H1 (cell line): ENCODE measurements at regions not wholly inside any gene's neighbourhood (a gene's known extent, or its start where the extent isn't known, plus 50 kb on each side); places are given as distances from the start of the nearest gene placed in this dataset.
A peak's percentile ranks its signal among the peaks of the same experiment; 100 is the strongest.

Experiments
- CTCF ChIA-PET: fragments of 300-600 bp; sonication (Branson Sonifier 250); formaldehyde crosslinking; loops from one replicate; lab custom pipeline; 2021; ENCODE audit not compliant: partially characterized antibody; lab: Charles Lee
- POLR2A ChIA-PET: fragments of 300-600 bp; sonication (Branson Sonifier 250); formaldehyde crosslinking; loops from one replicate; lab custom pipeline; 2021; ENCODE audit warnings: inconsistent platforms; ENCODE audit not compliant: partially characterized antibody; lab: Charles Lee
- DNase-seq, 2 experiments: peaks; one replicate each; pipeline versions ENCODE4 v3.0.0 to v3.0.0-alpha.2; 2010 to 2022; ENCODE audit warnings: low spot score in 2 of 2, low read depth in 1 of 2, mixed read lengths in 1 of 2
- FAIRE-seq: peaks from 2 replicates; lab custom pipeline; 2011; peaks lifted over from hg19 to GRCh38; lab: Jason Lieb, UNC
- H2AFZ ChIP-seq: 2 replicates; pipeline ENCODE4 v1.8.1; 2012; ENCODE audit warnings: low read length, inconsistent platforms
- H2AK5ac ChIP-seq: 2 replicates; pipeline ENCODE4 v1.6.1; 2013; ENCODE audit warnings: low read depth, low read length
- H2BK120ac ChIP-seq: replicated peaks from 2 replicates; pipeline ENCODE3; 2013; ENCODE audit warnings: low read depth, low read length, inconsistent platforms
- H2BK12ac ChIP-seq: 2 replicates; pipeline ENCODE4 v1.6.1; 2013; ENCODE audit warnings: low read depth, low read length
- H2BK15ac ChIP-seq: 2 replicates; pipeline ENCODE4 v1.6.1; 2013; ENCODE audit warnings: low read length
- H2BK20ac ChIP-seq: 2 replicates; pipeline ENCODE4 v1.6.1; 2013; ENCODE audit warnings: low read length
- H2BK5ac ChIP-seq: 2 replicates; pipeline ENCODE4 v1.6.1; 2013; ENCODE audit warnings: low read depth, low read length
- H3K14ac ChIP-seq: 2 replicates; pipeline ENCODE4 v1.6.1; 2013; ENCODE audit warnings: inconsistent platforms; ENCODE audit not compliant: insufficient read length
- H3K18ac ChIP-seq: 2 replicates; pipeline ENCODE4 v1.6.1; 2013; ENCODE audit warnings: low read length; ENCODE audit errors: extremely low read depth
- H3K23ac ChIP-seq: 2 replicates; pipeline ENCODE4 v1.6.1; 2013; ENCODE audit warnings: inconsistent platforms; ENCODE audit not compliant: insufficient read length
- H3K23me2 ChIP-seq: 2 replicates; pipeline ENCODE4 v1.6.1; 2013; ENCODE audit warnings: low read depth, low read length
- H3K27ac ChIP-seq: 2 replicates; pipeline ENCODE4 v1.6.1; 2011; ENCODE audit warnings: low read depth, low read length, inconsistent platforms
- H3K27me3 ChIP-seq, 4 experiments: replicated peaks in 1 of 4; 1 replicate in 1 of 4; 2 replicates in 3 of 4; pipeline versions ENCODE4 v1.6.1 to v1.8.1; 2011 to 2013; ENCODE audit warnings: low read length in 3 of 4, mild to moderate bottlenecking in 3 of 4, inconsistent platforms in 2 of 4, mixed read lengths in 2 of 4, moderate library complexity in 1 of 4; ENCODE audit not compliant: control insufficient read depth in 3 of 4, insufficient read depth in 3 of 4; ENCODE audit errors: extremely low read depth in 1 of 4
- H3K36me3 ChIP-seq, 4 experiments: 2 replicates each; pipeline versions ENCODE4 v1.6.1 to v1.8.1; 2011 to 2013; ENCODE audit warnings: mild to moderate bottlenecking in 4 of 4, low read length in 3 of 4, moderate library complexity in 2 of 4, control low read depth in 1 of 4, inconsistent platforms in 1 of 4; ENCODE audit not compliant: insufficient read depth in 4 of 4, control insufficient read depth in 2 of 4
- H3K4ac ChIP-seq: replicated peaks from 2 replicates; pipeline ENCODE3; 2013; ENCODE audit warnings: low read length, low read depth, mixed read lengths, inconsistent platforms; ENCODE audit not compliant: insufficient read length
- H3K4me1 ChIP-seq, 4 experiments: replicated peaks in 1 of 4; 1 replicate in 1 of 4; 2 replicates in 3 of 4; pipeline versions ENCODE4 v1.6.1 to v1.8.1; 2011 to 2013; ENCODE audit warnings: low read length in 3 of 4, inconsistent platforms in 2 of 4, mixed read lengths in 1 of 4; ENCODE audit not compliant: insufficient read depth in 4 of 4, control insufficient read depth in 3 of 4
- H3K4me2 ChIP-seq, 2 experiments: 2 replicates each; pipeline versions ENCODE4 v1.6.1 to v1.8.1; 2011 to 2013; ENCODE audit warnings: low read depth in 2 of 2, low read length in 2 of 2, control low read depth in 1 of 2, inconsistent platforms in 1 of 2, mild to moderate bottlenecking in 1 of 2; ENCODE audit not compliant: insufficient read depth in 1 of 2
- H3K4me3 ChIP-seq, 4 experiments: fragments of 200-600, 300-600 bp in 1 of 4; sonication (generic), shearing (Covaris generic), sonication (Bioruptor Twin) in 1 of 4; 2 replicates each; pipeline versions ENCODE4 v1.5.1 to v1.8.1; 2011 to 2016; ENCODE audit warnings: low read length in 4 of 4, low read depth in 3 of 4, control low read depth in 2 of 4, inconsistent platforms in 2 of 4, mild to moderate bottlenecking in 2 of 4, mixed read lengths in 1 of 4, moderate library complexity in 1 of 4; ENCODE audit not compliant: insufficient read depth in 2 of 4; ENCODE audit errors: extremely low read depth in 1 of 4
- H3K56ac ChIP-seq: replicated peaks from 2 replicates; pipeline ENCODE3; 2013; ENCODE audit warnings: low read depth, mild to moderate bottlenecking, mixed read lengths, low read length, inconsistent platforms; ENCODE audit not compliant: insufficient read length
- H3K79me1 ChIP-seq: 2 replicates; pipeline ENCODE4 v1.6.1; 2013; ENCODE audit warnings: low read depth, low read length, control low read depth
- H3K79me2 ChIP-seq, 2 experiments: 2 replicates each; pipeline versions ENCODE4 v1.6.1 to v1.8.1; 2012 to 2013; ENCODE audit warnings: low read length in 2 of 2, mild to moderate bottlenecking in 2 of 2, inconsistent platforms in 1 of 2; ENCODE audit not compliant: insufficient read depth in 2 of 2, control insufficient read depth in 1 of 2
- H3K9ac ChIP-seq, 4 experiments: replicated peaks in 1 of 4; 1 replicate in 1 of 4; 2 replicates in 3 of 4; pipeline versions ENCODE4 v1.6.1 to v1.8.1; 2011 to 2013; ENCODE audit warnings: low read depth in 3 of 4, low read length in 3 of 4, control low read depth in 2 of 4, mild to moderate bottlenecking in 2 of 4, moderate library complexity in 2 of 4, inconsistent platforms in 1 of 4; ENCODE audit errors: extremely low read depth in 1 of 4
- H3K9me3 ChIP-seq, 2 experiments: 2 replicates each; pipeline versions ENCODE4 v1.6.1 to v1.8.1; 2012 to 2013; ENCODE audit warnings: mild to moderate bottlenecking in 2 of 2, moderate library complexity in 2 of 2, control low read depth in 1 of 2, inconsistent platforms in 1 of 2, low read depth in 1 of 2, low read length in 1 of 2, mixed read lengths in 1 of 2; ENCODE audit not compliant: insufficient read depth in 2 of 2
- H4K20me1 ChIP-seq, 2 experiments: replicated peaks in 1 of 2; 2 replicates each; pipeline versions ENCODE3 to v1.8.1; 2011 to 2013; ENCODE audit warnings: inconsistent platforms in 2 of 2, low read length in 2 of 2, mild to moderate bottlenecking in 1 of 2; ENCODE audit not compliant: insufficient read depth in 2 of 2, control insufficient read depth in 1 of 2
- H4K5ac ChIP-seq: 2 replicates; pipeline ENCODE4 v1.6.1; 2013; ENCODE audit warnings: low read length, low read depth, mixed read lengths, inconsistent platforms; ENCODE audit not compliant: insufficient read length
- H4K8ac ChIP-seq: 2 replicates; pipeline ENCODE4 v1.8.0; 2013; ENCODE audit warnings: mild to moderate bottlenecking, moderate library complexity, low read length, inconsistent platforms; ENCODE audit not compliant: insufficient read depth; ENCODE audit errors: extremely low read depth
- H4K91ac ChIP-seq: replicated peaks from 2 replicates; pipeline ENCODE3; 2013; ENCODE audit warnings: low read length, mixed read lengths, inconsistent platforms; ENCODE audit not compliant: insufficient read length
- ATF2 ChIP-seq: IDR thresholded peaks from 2 replicates; pipeline ENCODE4 v1.6.1; 2012; ENCODE audit warnings: low read length, inconsistent platforms
- BCL11A ChIP-seq, 2 experiments: IDR thresholded peaks; one replicate each; pipeline ENCODE4 v1.6.1; 2011; ENCODE audit warnings: low read depth in 2 of 2, low read length in 2 of 2, mild to moderate bottlenecking in 2 of 2
- CEBPB ChIP-seq: IDR thresholded peaks from 2 replicates; pipeline ENCODE4 v1.6.1; 2012; ENCODE audit warnings: low read depth, low read length
- CHD1 ChIP-seq: IDR thresholded peaks from 2 replicates; pipeline ENCODE4 v1.6.1; 2012; ENCODE audit warnings: low read depth, low read length, improper control_type of control experiment
- FOSL1 ChIP-seq: IDR thresholded peaks from 2 replicates; pipeline ENCODE4 v1.6.1; 2011; ENCODE audit warnings: mild to moderate bottlenecking, low read depth, low read length, moderate library complexity; ENCODE audit not compliant: insufficient read depth
- GTF2F1 ChIP-seq: IDR thresholded peaks from 2 replicates; pipeline ENCODE4 v1.6.1; 2012; ENCODE audit warnings: low read depth, low read length, improper control_type of control experiment, borderline replicate concordance
- HDAC6 ChIP-seq: IDR thresholded peaks from one replicate; pipeline ENCODE4 v1.7.1; 2012; ENCODE audit warnings: low read depth, mild to moderate bottlenecking, inconsistent platforms, low read length, moderate library complexity
- JUN ChIP-seq: IDR thresholded peaks from 2 replicates; pipeline ENCODE4 v1.6.1; 2011; ENCODE audit warnings: low read depth, mild to moderate bottlenecking, improper control_type of control experiment, low read length
- JUND ChIP-seq: IDR thresholded peaks from 2 replicates; pipeline ENCODE4 v1.6.1; 2011; ENCODE audit warnings: mild to moderate bottlenecking, improper control_type of control experiment, low read length
- KDM4A ChIP-seq: IDR thresholded peaks from one replicate; pipeline ENCODE4 v1.7.1; 2012; ENCODE audit warnings: low read depth, mild to moderate bottlenecking, moderate library complexity, low read length, inconsistent platforms; ENCODE audit not compliant: severe bottlenecking
- NRF1 ChIP-seq: IDR thresholded peaks from 2 replicates; pipeline ENCODE4 v1.6.1; 2011; ENCODE audit warnings: mild to moderate bottlenecking, low read depth, low read length, improper control_type of control experiment
- POLR2A ChIP-seq, 2 experiments: IDR thresholded peaks; 1 replicate in 1 of 2; 2 replicates in 1 of 2; pipeline ENCODE4 v1.6.1; 2011; ENCODE audit warnings: low read depth in 2 of 2, low read length in 2 of 2, mild to moderate bottlenecking in 2 of 2; ENCODE audit errors: control extremely low read depth in 1 of 2
- SIRT6 ChIP-seq: IDR thresholded peaks from one replicate; pipeline ENCODE4 v1.7.1; 2012; ENCODE audit warnings: low read length, inconsistent platforms
- TBP ChIP-seq: IDR thresholded peaks from 2 replicates; pipeline ENCODE4 v1.6.1; 2011; ENCODE audit warnings: low read depth, low read length, improper control_type of control experiment
- YY1 ChIP-seq: IDR thresholded peaks from 2 replicates; pipeline ENCODE4 v1.6.1; 2011; ENCODE audit warnings: low read depth, mild to moderate bottlenecking, low read length
- WGBS, 2 experiments: shearing (Covaris generic) in 1 of 2; methylation state at CpG; one replicate each; pipeline versions ENCODE4 v1.1.6 to v1.1.7; 2013 to 2015; ENCODE audit warnings: low lambda C conversion rate in 2 of 2, mixed read lengths in 2 of 2, inconsistent platforms in 1 of 2, low coverage in 1 of 2, missing lambda C conversion rate in 1 of 2; ENCODE audit not compliant: insufficient replicate concordance in 2 of 2, insufficient coverage in 1 of 2, insufficient read length in 1 of 2; ENCODE audit errors: extremely low coverage in 1 of 2, missing lambda C conversion rate in 1 of 2; 5-methylcytosine and 5-hydroxymethylcytosine counted together

- Histone ChIP-seq H4K8ac (no peak overlapping the region), H3K14ac (no peak overlapping the region), H3K56ac (no peak overlapping the region), H2AFZ (no peak overlapping the region), H2BK15ac (no peak overlapping the region), H3K23ac (no peak overlapping the region), H3K79me2 (no peaks in the 10 kb centered on the region), H3K9me3 (no peaks in the 10 kb centered on the region), H3K18ac (no peak overlapping the region), H3K9ac (no peak overlapping the region), H3K4me3 (no peak overlapping the region), H2BK12ac (no peak overlapping the region), H2BK120ac (no peak overlapping the region), H3K4me1 (peaks cover 1 to 18% (median 6%) of the 10 kb centered on the region in 4 experiments; a peak in 6 of 7 replicates), H3K4me2 (peak overlapping the region in 1 of 2 experiments; percentile 20; a peak in 1 of 4 replicates), H2BK5ac (no peak overlapping the region), H4K5ac (no peak overlapping the region), H3K4ac (no peak overlapping the region), H3K23me2 (no peaks in the 10 kb centered on the region), H4K20me1 (no peaks in the 10 kb centered on the region), H3K27ac (no peak overlapping the region), H2AK5ac (no peak overlapping the region), H3K27me3 (no peaks in the 10 kb centered on the region), H2BK20ac (no peak overlapping the region), H3K36me3 (no peaks in the 10 kb centered on the region), H3K79me1 (no peaks in the 10 kb centered on the region), H4K91ac (no peak overlapping the region)
- DNase-seq: no peak
- CTCF ChIA-PET: interaction anchor here (0.7 to 1.4 kb wide), 2 partner anchors 28 to 79 kb away, joined by 3 to 4 read pairs; no protein-coding TSS in a partner anchor
- 78% methylated on average over 5 of the region's 5 CpGs; no CpG with 5 or more reads in 1 of the 2 experiments for WGBS, 2 experiments
- no peak for FAIRE-seq
- POLR2A ChIA-PET: interaction anchor here (1.7 kb wide), 1 partner anchor 66 kb away, joined by 4 read pairs; no protein-coding TSS in a partner anchor
- TF ChIP-seq YY1: no peak
- no peak for TF ChIP-seq BCL11A (IDR thresholded peaks at IDR 0.05; ENCODE audit: low read depth in 2 of 2, low read length in 2 of 2)
- no peak for TF ChIP-seq CEBPB
- TF ChIP-seq TBP: no peak
- no peak for TF ChIP-seq HDAC6
- TF ChIP-seq NRF1: no peak
- no peak for TF ChIP-seq KDM4A
- no peak for TF ChIP-seq FOSL1
- no peak for TF ChIP-seq GTF2F1
- no peak for TF ChIP-seq POLR2A (IDR thresholded peaks at IDR 0.05; ENCODE audit: control extremely low read depth in 1 of 2, low read depth in 2 of 2, low read length in 2 of 2)
- TF ChIP-seq CHD1: no peak
- TF ChIP-seq SIRT6: no peak
- TF ChIP-seq ATF2: no peak
- TF ChIP-seq JUND: no peak
- no peak for TF ChIP-seq JUN
These were observed 68.4 kb upstream of the BACH2 start for GRCh38 chr6:90365002-90365401.
